Panc1 (cell line): ENCODE measurements at regions not wholly inside any gene's neighbourhood (a gene's known extent, or its start where the extent isn't known, plus 50 kb on each side); places are given as distances from the start of the nearest gene placed in this dataset.

ENCODE experiments used
- CTCF ChIP-seq: fragments of 450-650 bp; IDR thresholded peaks from 2 replicates; pipeline ENCODE4 v1.5.1; 2017; ENCODE audit warnings: mild to moderate bottlenecking
- POLR2AphosphoS5 ChIP-seq: IDR thresholded peaks from 2 replicates; pipeline ENCODE4 v1.6.1; 2012; ENCODE audit warnings: mild to moderate bottlenecking, low read depth, low read length, moderate library complexity
- TCF7L2 ChIP-seq: IDR thresholded peaks from 2 replicates; pipeline ENCODE4 v1.6.1; 2011; ENCODE audit warnings: mild to moderate bottlenecking, low read depth, low read length, inconsistent platforms

- TF ChIP-seq CTCF (no peak), POLR2AphosphoS5 (no peak), TCF7L2 (no peak)
These were observed 151.0 kb downstream of the HTR1A start for GRCh38 chr5:63811286-63811685.
